GM21423 (cell line): ENCODE measurements at regions not wholly inside any gene's neighbourhood (a gene's known extent, or its start where the extent isn't known, plus 50 kb on each side); places are given as distances from the start of the nearest gene placed in this dataset.

ENCODE experiments used
- ATAC-seq: cut with Tn5 transposase; IDR thresholded peaks from one replicate; pipeline ENCODE4 v1.9.1; 2021; ENCODE audit warnings: mild to moderate bottlenecking, moderate library complexity; ENCODE audit not compliant: unreplicated experiment

- ATAC-seq, result no peak
Measured at GRCh38 chr17:68812876-68813584, 142.2 kb downstream of the ABCA8 start.

- ATAC-seq, result no peak
Measured at GRCh38 chr17:68809148-68809547, 146.0 kb downstream of the ABCA8 start.

GRCh38 chr17:68807998-68808772 is 147.0 kb downstream of the ABCA8 start:
- ATAC-seq, result no peak

- no peak for ATAC-seq
Measured at GRCh38 chr17:68805609-68806008, 149.6 kb downstream of the ABCA8 start.

GRCh38 chr17:68804777-68805520 is 150.2 kb downstream of the ABCA8 start:
- ATAC-seq, result no peak

GRCh38 chr17:68803164-68803929 is 151.8 kb downstream of the ABCA8 start:
- ATAC-seq, result no peak

- no peak for ATAC-seq
Measured at GRCh38 chr17:68801335-68802247, 153.6 kb downstream of the ABCA8 start.

GRCh38 chr17:68800751-68801150 is 154.4 kb downstream of the ABCA8 start:
- no peak for ATAC-seq

GRCh38 chr17:68794636-68795434 is 160.4 kb downstream of the ABCA8 start:
- ATAC-seq, result no peak

- no peak for ATAC-seq
Measured at GRCh38 chr17:68792873-68793272, 162.3 kb downstream of the ABCA8 start.

- no peak for ATAC-seq
Measured at GRCh38 chr17:68792042-68792685, 163.0 kb downstream of the ABCA8 start.

- no peak for ATAC-seq
Measured at GRCh38 chr17:68790931-68791330, 164.3 kb downstream of the ABCA8 start.

GRCh38 chr17:68790492-68790891 is 164.7 kb downstream of the ABCA8 start:
- no peak for ATAC-seq

GRCh38 chr17:68789203-68789962 is 165.8 kb downstream of the ABCA8 start:
- ATAC-seq, result no peak

GRCh38 chr17:68785565-68786486 is 169.4 kb downstream of the ABCA8 start:
- ATAC-seq, result no peak

- no peak for ATAC-seq
Measured at GRCh38 chr17:68784431-68784830, 170.8 kb downstream of the ABCA8 start.

GRCh38 chr17:68783861-68784260 is 171.3 kb downstream of the ABCA8 start:
- no peak for ATAC-seq
